K562 (cell line): ENCODE measurements at regions not wholly inside any gene's neighbourhood (a gene's known extent, or its start where the extent isn't known, plus 50 kb on each side); places are given as distances from the start of the nearest gene placed in this dataset.

Experiments used
- BACH1 ChIP-seq: fragments of 200-800 bp; sonication (Bioruptor generic); IDR thresholded peaks from 2 replicates; pipeline ENCODE4 v1.6.1; 2016; ENCODE audit warnings: missing genetic modification characterization, missing compliant biosample characterization
- CEBPB ChIP-seq: fragments of 450-650 bp; IDR thresholded peaks from 2 replicates; pipeline ENCODE4 v1.6.1; 2016; ENCODE audit warnings: missing genetic modification characterization, missing compliant biosample characterization
- EZH2 ChIP-seq: IDR thresholded peaks from 2 replicates; pipeline ENCODE4 v1.6.1; 2012; ENCODE audit warnings: low read depth, mild to moderate bottlenecking, inconsistent platforms, low read length, borderline replicate concordance
- JUND ChIP-seq, 2 experiments: IDR thresholded peaks; 2 replicates in 1 of 2; 3 replicates in 1 of 2; pipeline ENCODE4 v1.6.1; 2011; ENCODE audit warnings: borderline replicate concordance in 2 of 2, low read depth in 2 of 2, low read length in 2 of 2, improper control_type of control experiment in 1 of 2, missing biosample characterization in 1 of 2, missing genetic modification characterization in 1 of 2, missing genetic modification reagents in 1 of 2
- KDM5B ChIP-seq: fragments of 200-600 bp; sonication (generic); IDR thresholded peaks from 2 replicates; pipeline ENCODE4 v1.6.1; 2012; ENCODE audit warnings: low read depth, mild to moderate bottlenecking, moderate library complexity, low read length, control low read depth, inconsistent platforms; ENCODE audit not compliant: insufficient replicate concordance
- RBM39 ChIP-seq: fragments of 200-400 bp; formaldehyde crosslinking; optimal IDR thresholded peaks from 2 replicates; pipeline ENCODE3; 2018; ENCODE audit warnings: low read depth, low read length
- SAP30 ChIP-seq: fragments of 200-600 bp; sonication (generic); IDR thresholded peaks from 2 replicates; pipeline ENCODE4 v1.6.1; 2012; ENCODE audit warnings: borderline replicate concordance, low read depth, mild to moderate bottlenecking, moderate library complexity, low read length, control low read depth, inconsistent platforms; ENCODE audit not compliant: insufficient read depth, poor library complexity, severe bottlenecking
- SMC3 ChIP-seq: conservative IDR thresholded peaks from 2 replicates; pipeline ENCODE4 v1.6.1; 2011; ENCODE audit warnings: low read depth, low read length, improper control_type of control experiment; ENCODE audit not compliant: insufficient read depth
- ZFP36 ChIP-seq: fragments of 150-350 bp; IDR thresholded peaks from 2 replicates; pipeline ENCODE4 v1.6.1; 2018; ENCODE audit warnings: low read length, low read depth; ENCODE audit not compliant: partially characterized antibody
- ZNF274 ChIP-seq: IDR thresholded peaks from 2 replicates; pipeline ENCODE4 v1.6.1; 2011; ENCODE audit warnings: low read depth, mild to moderate bottlenecking, low read length, moderate library complexity, borderline replicate concordance
- ZNF780A ChIP-seq: fragments of 250-450 bp; sonication (Bioruptor Pico); IDR thresholded peaks from 2 replicates; pipeline ENCODE4 v1.5.0; 2021; ENCODE audit warnings: mild to moderate bottlenecking
- TF ChIP-seq, protein P1 (sequence below), 3 experiments: IDR thresholded peaks in 2 of 3; conservative IDR thresholded peaks in 1 of 3; 2 replicates each; pipeline ENCODE4 v1.5.1; 2011 to 2012; ENCODE audit warnings: low read length in 3 of 3, mild to moderate bottlenecking in 3 of 3, control low read depth in 2 of 3, improper control_type of control experiment in 1 of 3, inconsistent platforms in 1 of 3, low read depth in 1 of 3, mixed read lengths in 1 of 3, moderate library complexity in 1 of 3; ENCODE audit not compliant: insufficient read depth in 2 of 3
- TF ChIP-seq, protein P2 (sequence below): sonication (generic); formaldehyde crosslinking; IDR thresholded peaks from 2 replicates; pipeline ENCODE4 v1.8.1; 2022; ENCODE audit warnings: missing genetic modification reagents

DNA sequence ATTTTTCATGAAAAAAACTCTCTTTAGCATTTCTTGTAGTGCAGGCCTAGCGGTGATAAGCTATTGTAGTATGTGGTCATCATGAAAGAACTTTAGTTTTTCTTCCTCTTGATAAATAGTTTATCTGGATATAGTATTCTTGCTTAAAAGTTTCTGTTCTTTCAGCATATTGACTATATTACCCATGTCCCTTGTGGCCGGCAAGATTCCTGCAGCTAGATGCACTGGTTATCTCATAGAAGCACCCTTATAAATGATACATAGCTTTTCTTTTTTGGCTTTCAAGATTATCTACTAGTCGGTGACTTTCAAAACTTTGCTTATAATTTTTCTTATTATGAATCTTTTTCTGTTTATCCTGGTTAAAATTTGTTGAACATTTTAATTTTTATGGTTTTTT, 234.8 kb downstream of the ALG10 start:
- TF ChIP-seq JUND (IDR thresholded peaks at IDR 0.05; ENCODE audit: borderline replicate concordance, low read depth, low read length) (no peak), JUND (tag; IDR thresholded peaks at IDR 0.05; ENCODE audit: borderline replicate concordance, low read depth, low read length) (no peak), SAP30 (no peak), SMC3 (no peak), RBM39 (no peak), ZNF274 (no peak), ZNF780A (no peak), BACH1 (tag) (no peak), CEBPB (no peak), KDM5B (no peak), ZFP36 (no peak), EZH2 (no peak)
- TF ChIP-seq, protein P1, sequence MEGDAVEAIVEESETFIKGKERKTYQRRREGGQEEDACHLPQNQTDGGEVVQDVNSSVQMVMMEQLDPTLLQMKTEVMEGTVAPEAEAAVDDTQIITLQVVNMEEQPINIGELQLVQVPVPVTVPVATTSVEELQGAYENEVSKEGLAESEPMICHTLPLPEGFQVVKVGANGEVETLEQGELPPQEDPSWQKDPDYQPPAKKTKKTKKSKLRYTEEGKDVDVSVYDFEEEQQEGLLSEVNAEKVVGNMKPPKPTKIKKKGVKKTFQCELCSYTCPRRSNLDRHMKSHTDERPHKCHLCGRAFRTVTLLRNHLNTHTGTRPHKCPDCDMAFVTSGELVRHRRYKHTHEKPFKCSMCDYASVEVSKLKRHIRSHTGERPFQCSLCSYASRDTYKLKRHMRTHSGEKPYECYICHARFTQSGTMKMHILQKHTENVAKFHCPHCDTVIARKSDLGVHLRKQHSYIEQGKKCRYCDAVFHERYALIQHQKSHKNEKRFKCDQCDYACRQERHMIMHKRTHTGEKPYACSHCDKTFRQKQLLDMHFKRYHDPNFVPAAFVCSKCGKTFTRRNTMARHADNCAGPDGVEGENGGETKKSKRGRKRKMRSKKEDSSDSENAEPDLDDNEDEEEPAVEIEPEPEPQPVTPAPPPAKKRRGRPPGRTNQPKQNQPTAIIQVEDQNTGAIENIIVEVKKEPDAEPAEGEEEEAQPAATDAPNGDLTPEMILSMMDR (IDR thresholded peaks at IDR 0.05 in 2 of 3, conservative IDR thresholded peaks at IDR 0.05 in 1 of 3; ENCODE audit: insufficient read depth in 2 of 3, low read depth in 1 of 3, low read length in 3 of 3): no peak
- TF ChIP-seq, protein P2, sequence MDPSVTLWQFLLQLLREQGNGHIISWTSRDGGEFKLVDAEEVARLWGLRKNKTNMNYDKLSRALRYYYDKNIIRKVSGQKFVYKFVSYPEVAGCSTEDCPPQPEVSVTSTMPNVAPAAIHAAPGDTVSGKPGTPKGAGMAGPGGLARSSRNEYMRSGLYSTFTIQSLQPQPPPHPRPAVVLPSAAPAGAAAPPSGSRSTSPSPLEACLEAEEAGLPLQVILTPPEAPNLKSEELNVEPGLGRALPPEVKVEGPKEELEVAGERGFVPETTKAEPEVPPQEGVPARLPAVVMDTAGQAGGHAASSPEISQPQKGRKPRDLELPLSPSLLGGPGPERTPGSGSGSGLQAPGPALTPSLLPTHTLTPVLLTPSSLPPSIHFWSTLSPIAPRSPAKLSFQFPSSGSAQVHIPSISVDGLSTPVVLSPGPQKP (CRISPR knock-in tag): no peak
